GM23338 (cell line): ENCODE measurements at regions not wholly inside any gene's neighbourhood (a gene's known extent, or its start where the extent isn't known, plus 50 kb on each side); places are given as distances from the start of the nearest gene placed in this dataset.

Source experiments
- ATAC-seq: fragments of 200-7000 bp; cut with Tn5 transposase; 3 replicates; pipeline ENCODE4 v1.9.1; 2020
- DNase-seq: peaks from one replicate; pipeline ENCODE4 v3.0.0-alpha.2; 2015; ENCODE audit warnings: low spot score
- H2AFZ ChIP-seq: fragments of 200-600 bp; sonication (generic); 2 replicates; pipeline ENCODE4 v1.8.0; 2016; ENCODE audit warnings: antibody characterized with exemption, mild to moderate bottlenecking, moderate library complexity
- H3F3A ChIP-seq: fragments of 200-600 bp; sonication (generic); replicated peaks from 2 replicates; pipeline ENCODE4 v1.8.0; 2017; ENCODE audit warnings: antibody characterized with exemption, mixed run types, low read depth
- H3K27ac ChIP-seq: fragments of 200-600 bp; sonication (generic); 2 replicates; pipeline ENCODE4 v1.6.1; 2016; ENCODE audit warnings: low read depth
- H3K27me3 ChIP-seq: fragments of 200-600 bp; sonication (generic); 2 replicates; pipeline ENCODE4 v1.8.0; 2016; ENCODE audit warnings: mild to moderate bottlenecking, mixed run types, moderate library complexity; ENCODE audit not compliant: insufficient read depth
- H3K36me3 ChIP-seq: fragments of 200-600 bp; sonication (generic); 2 replicates; pipeline ENCODE4 v1.8.0; 2016; ENCODE audit warnings: mild to moderate bottlenecking; ENCODE audit not compliant: insufficient read depth
- H3K4me1 ChIP-seq: fragments of 200-600 bp; sonication (generic); 2 replicates; pipeline ENCODE4 v1.8.0; 2016; ENCODE audit warnings: mild to moderate bottlenecking, moderate library complexity; ENCODE audit not compliant: insufficient read depth
- H3K4me2 ChIP-seq: fragments of 200-600 bp; sonication (generic); 2 replicates; pipeline ENCODE4 v1.7.1; 2017; ENCODE audit warnings: mixed run types
- H3K4me3 ChIP-seq: fragments of 200-600 bp; sonication (generic); 2 replicates; pipeline ENCODE4 v1.6.1; 2016; ENCODE audit warnings: mixed run types
- H3K79me2 ChIP-seq: fragments of 200-600 bp; sonication (generic); replicated peaks from 2 replicates; pipeline ENCODE4 v1.8.0; 2017; ENCODE audit warnings: mild to moderate bottlenecking; ENCODE audit not compliant: insufficient read depth
- H3K9me2 ChIP-seq: fragments of 200-600 bp; sonication (generic); 2 replicates; pipeline ENCODE4 v1.8.0; 2017; ENCODE audit not compliant: insufficient read depth
- H4K20me1 ChIP-seq: fragments of 200-600 bp; sonication (generic); replicated peaks from 2 replicates; pipeline ENCODE4 v1.8.0; 2017; ENCODE audit warnings: mild to moderate bottlenecking; ENCODE audit not compliant: insufficient read depth
- H3K27ac Mint-ChIP-seq: 2 replicates; pipeline ENCODE4 v1.8.0; 2020; ENCODE audit warnings: inconsistent platforms, mild to moderate bottlenecking, moderate library complexity, mixed read lengths
- H3K27me3 Mint-ChIP-seq: 3 replicates; pipeline ENCODE4 v1.8.0; 2022; ENCODE audit warnings: low read depth, mild to moderate bottlenecking, moderate library complexity, mixed read lengths, inconsistent platforms; ENCODE audit not compliant: insufficient read depth, poor library complexity
- H3K36me3 Mint-ChIP-seq: 3 replicates; pipeline ENCODE4 v1.8.0; 2021; ENCODE audit warnings: low read depth, mild to moderate bottlenecking, inconsistent platforms, moderate library complexity, mixed read lengths
- H3K4me1 Mint-ChIP-seq: 3 replicates; pipeline ENCODE4 v1.8.0; 2020; ENCODE audit warnings: mild to moderate bottlenecking, inconsistent platforms, mixed read lengths
- H3K4me3 Mint-ChIP-seq: 3 replicates; pipeline ENCODE4 v1.8.0; 2021; ENCODE audit warnings: moderate library complexity, mild to moderate bottlenecking, inconsistent platforms, mixed read lengths
- H3K9me3 Mint-ChIP-seq: 3 replicates; pipeline ENCODE4 v1.8.0; 2020; ENCODE audit warnings: moderate library complexity, mild to moderate bottlenecking, inconsistent platforms, mixed read lengths
- CREB1 ChIP-seq: fragments of 250-450 bp; sonication (Bioruptor Pico); IDR thresholded peaks from 2 replicates; pipeline ENCODE4 v1.5.0; 2020; ENCODE audit warnings: low read depth, mild to moderate bottlenecking, moderate library complexity
- EZH2 ChIP-seq: fragments of 200-600 bp; sonication (generic); IDR thresholded peaks from one replicate; pipeline ENCODE4 v1.8.0; 2017; ENCODE audit warnings: antibody characterized with exemption, mild to moderate bottlenecking, low read depth; ENCODE audit not compliant: unreplicated experiment
- EZH2phosphoT487 ChIP-seq: fragments of 200-600 bp; sonication (generic); IDR thresholded peaks from one replicate; pipeline ENCODE4 v1.8.1; 2018; ENCODE audit warnings: antibody characterized with exemption; ENCODE audit not compliant: unreplicated experiment
- JUNB ChIP-seq: IDR thresholded peaks from one replicate; pipeline ENCODE4 v1.6.1; 2016; ENCODE audit warnings: antibody characterized with exemption; ENCODE audit not compliant: unreplicated experiment
- NANOG ChIP-seq: IDR thresholded peaks from 2 replicates; pipeline ENCODE4 v1.6.1; 2016; ENCODE audit warnings: antibody characterized with exemption, borderline replicate concordance
- POLR2AphosphoS5 ChIP-seq: IDR thresholded peaks from 2 replicates; pipeline ENCODE4 v1.6.1; 2016; ENCODE audit warnings: antibody characterized with exemption, low read depth
- STAT1 ChIP-seq: IDR thresholded peaks from one replicate; pipeline ENCODE4 v1.6.1; 2016; ENCODE audit warnings: antibody characterized with exemption; ENCODE audit not compliant: unreplicated experiment
- ZNF114 ChIP-seq: fragments of 250-450 bp; sonication (Bioruptor Pico); IDR thresholded peaks from 2 replicates; pipeline ENCODE4 v1.5.0; 2020; ENCODE audit warnings: mild to moderate bottlenecking, moderate library complexity
- ZNF331 ChIP-seq: fragments of 250-450 bp; sonication (Bioruptor Pico); IDR thresholded peaks from 2 replicates; pipeline ENCODE4 v1.5.0; 2020; ENCODE audit warnings: low read depth, mild to moderate bottlenecking, moderate library complexity
- TF ChIP-seq, protein P1 (sequence below), 2 experiments: fragments of 200-600 bp in 1 of 2; sonication (generic) in 1 of 2; conservative IDR thresholded peaks; 2 replicates each; pipeline versions ENCODE4 v1.5.1 to v1.6.1; 2016 to 2017; ENCODE audit warnings: antibody characterized with exemption in 2 of 2, low read depth in 2 of 2, mild to moderate bottlenecking in 2 of 2, moderate library complexity in 1 of 2
- TF ChIP-seq, protein P2 (sequence below): IDR thresholded peaks from one replicate; pipeline ENCODE4 v1.6.1; 2018; ENCODE audit warnings: antibody characterized with exemption; ENCODE audit not compliant: unreplicated experiment
- TF ChIP-seq, protein P3 (sequence below): fragments of 250-450 bp; sonication (Bioruptor Pico); IDR thresholded peaks from 2 replicates; pipeline ENCODE4 v1.5.0; 2020; ENCODE audit warnings: mild to moderate bottlenecking, moderate library complexity
- TF ChIP-seq, protein P4 (sequence below): IDR thresholded peaks from 2 replicates; pipeline ENCODE4 v1.6.1; 2016; ENCODE audit warnings: antibody characterized with exemption

DNA sequence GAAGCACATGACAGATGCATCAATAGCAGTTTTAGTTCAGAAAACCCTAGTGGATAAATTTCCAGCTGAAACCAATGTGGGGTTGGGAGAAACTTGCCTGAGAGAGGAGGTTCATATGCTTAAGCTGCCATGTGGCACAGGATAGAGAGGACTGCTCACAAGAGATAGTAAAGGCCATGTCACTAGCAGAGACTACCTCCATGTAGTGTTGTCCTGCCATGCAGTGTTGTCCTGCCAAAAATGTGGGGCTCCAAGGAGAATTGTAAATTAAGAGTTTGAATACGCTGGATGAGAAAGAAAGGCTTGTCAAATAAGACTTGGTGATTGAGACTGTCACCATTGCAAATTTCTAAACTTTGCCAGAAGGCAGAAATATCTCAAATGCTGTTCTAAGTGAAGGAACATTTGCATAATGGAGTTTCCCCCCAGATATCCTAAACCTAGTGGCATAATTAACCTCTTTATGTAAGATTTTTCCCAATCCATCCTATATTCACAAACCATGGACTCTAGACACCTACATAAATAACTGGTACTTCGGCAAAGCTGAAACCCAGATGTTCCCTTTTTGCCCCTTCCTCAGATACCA, 938.3 kb upstream of the ALCAM start:
- H3K79me2 ChIP-seq: no peaks in the 10 kb centered on the region
- no peak for ATAC-seq
- peaks cover 3% of the 10 kb centered on the region; the same call in 2 of the 3 replicates for H3K36me3 Mint-ChIP-seq

More for the DNA sequence above, 938.3 kb upstream of the ALCAM start:
- Histone ChIP-seq H3K9me2 (no peaks in the 10 kb centered on the region), H3K4me3 (no peak overlapping the region), H3F3A (no peaks in the 10 kb centered on the region), H3K4me1 (no peaks in the 10 kb centered on the region), H3K27ac (no peak overlapping the region), H3K4me2 (no peak overlapping the region), H4K20me1 (no peaks in the 10 kb centered on the region), H3K36me3 (no peaks in the 10 kb centered on the region), H3K27me3 (no peaks in the 10 kb centered on the region), H2AFZ (peak overlapping the region; percentile 33; the same call in 1 of the 2 replicates)
- peaks cover 3% of the 10 kb centered on the region; the same call in 1 of the 3 replicates for H3K4me1 Mint-ChIP-seq
- no peaks in the 10 kb centered on the region; the same call in 2 of the 3 replicates for H3K9me3 Mint-ChIP-seq
- H3K4me3 Mint-ChIP-seq: no peak overlapping the region
- DNase-seq: no peak
- H3K27me3 Mint-ChIP-seq: no peaks in the 10 kb centered on the region
- H3K27ac Mint-ChIP-seq: no peak overlapping the region
- TF ChIP-seq EZH2phosphoT487 (no peak), EZH2 (no peak), STAT1 (no peak), JUNB (no peak), NANOG (no peak), ZNF331 (CRISPR knock-in tag) (no peak), CREB1 (CRISPR knock-in tag) (no peak), ZNF114 (CRISPR knock-in tag) (no peak), POLR2AphosphoS5 (no peak)
- TF ChIP-seq, protein P1, sequence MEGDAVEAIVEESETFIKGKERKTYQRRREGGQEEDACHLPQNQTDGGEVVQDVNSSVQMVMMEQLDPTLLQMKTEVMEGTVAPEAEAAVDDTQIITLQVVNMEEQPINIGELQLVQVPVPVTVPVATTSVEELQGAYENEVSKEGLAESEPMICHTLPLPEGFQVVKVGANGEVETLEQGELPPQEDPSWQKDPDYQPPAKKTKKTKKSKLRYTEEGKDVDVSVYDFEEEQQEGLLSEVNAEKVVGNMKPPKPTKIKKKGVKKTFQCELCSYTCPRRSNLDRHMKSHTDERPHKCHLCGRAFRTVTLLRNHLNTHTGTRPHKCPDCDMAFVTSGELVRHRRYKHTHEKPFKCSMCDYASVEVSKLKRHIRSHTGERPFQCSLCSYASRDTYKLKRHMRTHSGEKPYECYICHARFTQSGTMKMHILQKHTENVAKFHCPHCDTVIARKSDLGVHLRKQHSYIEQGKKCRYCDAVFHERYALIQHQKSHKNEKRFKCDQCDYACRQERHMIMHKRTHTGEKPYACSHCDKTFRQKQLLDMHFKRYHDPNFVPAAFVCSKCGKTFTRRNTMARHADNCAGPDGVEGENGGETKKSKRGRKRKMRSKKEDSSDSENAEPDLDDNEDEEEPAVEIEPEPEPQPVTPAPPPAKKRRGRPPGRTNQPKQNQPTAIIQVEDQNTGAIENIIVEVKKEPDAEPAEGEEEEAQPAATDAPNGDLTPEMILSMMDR (conservative IDR thresholded peaks at IDR 0.05; ENCODE audit: low read depth in 2 of 2): no peak
- TF ChIP-seq, protein P2, sequence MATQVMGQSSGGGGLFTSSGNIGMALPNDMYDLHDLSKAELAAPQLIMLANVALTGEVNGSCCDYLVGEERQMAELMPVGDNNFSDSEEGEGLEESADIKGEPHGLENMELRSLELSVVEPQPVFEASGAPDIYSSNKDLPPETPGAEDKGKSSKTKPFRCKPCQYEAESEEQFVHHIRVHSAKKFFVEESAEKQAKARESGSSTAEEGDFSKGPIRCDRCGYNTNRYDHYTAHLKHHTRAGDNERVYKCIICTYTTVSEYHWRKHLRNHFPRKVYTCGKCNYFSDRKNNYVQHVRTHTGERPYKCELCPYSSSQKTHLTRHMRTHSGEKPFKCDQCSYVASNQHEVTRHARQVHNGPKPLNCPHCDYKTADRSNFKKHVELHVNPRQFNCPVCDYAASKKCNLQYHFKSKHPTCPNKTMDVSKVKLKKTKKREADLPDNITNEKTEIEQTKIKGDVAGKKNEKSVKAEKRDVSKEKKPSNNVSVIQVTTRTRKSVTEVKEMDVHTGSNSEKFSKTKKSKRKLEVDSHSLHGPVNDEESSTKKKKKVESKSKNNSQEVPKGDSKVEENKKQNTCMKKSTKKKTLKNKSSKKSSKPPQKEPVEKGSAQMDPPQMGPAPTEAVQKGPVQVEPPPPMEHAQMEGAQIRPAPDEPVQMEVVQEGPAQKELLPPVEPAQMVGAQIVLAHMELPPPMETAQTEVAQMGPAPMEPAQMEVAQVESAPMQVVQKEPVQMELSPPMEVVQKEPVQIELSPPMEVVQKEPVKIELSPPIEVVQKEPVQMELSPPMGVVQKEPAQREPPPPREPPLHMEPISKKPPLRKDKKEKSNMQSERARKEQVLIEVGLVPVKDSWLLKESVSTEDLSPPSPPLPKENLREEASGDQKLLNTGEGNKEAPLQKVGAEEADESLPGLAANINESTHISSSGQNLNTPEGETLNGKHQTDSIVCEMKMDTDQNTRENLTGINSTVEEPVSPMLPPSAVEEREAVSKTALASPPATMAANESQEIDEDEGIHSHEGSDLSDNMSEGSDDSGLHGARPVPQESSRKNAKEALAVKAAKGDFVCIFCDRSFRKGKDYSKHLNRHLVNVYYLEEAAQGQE: no peak
- TF ChIP-seq, protein P3, sequence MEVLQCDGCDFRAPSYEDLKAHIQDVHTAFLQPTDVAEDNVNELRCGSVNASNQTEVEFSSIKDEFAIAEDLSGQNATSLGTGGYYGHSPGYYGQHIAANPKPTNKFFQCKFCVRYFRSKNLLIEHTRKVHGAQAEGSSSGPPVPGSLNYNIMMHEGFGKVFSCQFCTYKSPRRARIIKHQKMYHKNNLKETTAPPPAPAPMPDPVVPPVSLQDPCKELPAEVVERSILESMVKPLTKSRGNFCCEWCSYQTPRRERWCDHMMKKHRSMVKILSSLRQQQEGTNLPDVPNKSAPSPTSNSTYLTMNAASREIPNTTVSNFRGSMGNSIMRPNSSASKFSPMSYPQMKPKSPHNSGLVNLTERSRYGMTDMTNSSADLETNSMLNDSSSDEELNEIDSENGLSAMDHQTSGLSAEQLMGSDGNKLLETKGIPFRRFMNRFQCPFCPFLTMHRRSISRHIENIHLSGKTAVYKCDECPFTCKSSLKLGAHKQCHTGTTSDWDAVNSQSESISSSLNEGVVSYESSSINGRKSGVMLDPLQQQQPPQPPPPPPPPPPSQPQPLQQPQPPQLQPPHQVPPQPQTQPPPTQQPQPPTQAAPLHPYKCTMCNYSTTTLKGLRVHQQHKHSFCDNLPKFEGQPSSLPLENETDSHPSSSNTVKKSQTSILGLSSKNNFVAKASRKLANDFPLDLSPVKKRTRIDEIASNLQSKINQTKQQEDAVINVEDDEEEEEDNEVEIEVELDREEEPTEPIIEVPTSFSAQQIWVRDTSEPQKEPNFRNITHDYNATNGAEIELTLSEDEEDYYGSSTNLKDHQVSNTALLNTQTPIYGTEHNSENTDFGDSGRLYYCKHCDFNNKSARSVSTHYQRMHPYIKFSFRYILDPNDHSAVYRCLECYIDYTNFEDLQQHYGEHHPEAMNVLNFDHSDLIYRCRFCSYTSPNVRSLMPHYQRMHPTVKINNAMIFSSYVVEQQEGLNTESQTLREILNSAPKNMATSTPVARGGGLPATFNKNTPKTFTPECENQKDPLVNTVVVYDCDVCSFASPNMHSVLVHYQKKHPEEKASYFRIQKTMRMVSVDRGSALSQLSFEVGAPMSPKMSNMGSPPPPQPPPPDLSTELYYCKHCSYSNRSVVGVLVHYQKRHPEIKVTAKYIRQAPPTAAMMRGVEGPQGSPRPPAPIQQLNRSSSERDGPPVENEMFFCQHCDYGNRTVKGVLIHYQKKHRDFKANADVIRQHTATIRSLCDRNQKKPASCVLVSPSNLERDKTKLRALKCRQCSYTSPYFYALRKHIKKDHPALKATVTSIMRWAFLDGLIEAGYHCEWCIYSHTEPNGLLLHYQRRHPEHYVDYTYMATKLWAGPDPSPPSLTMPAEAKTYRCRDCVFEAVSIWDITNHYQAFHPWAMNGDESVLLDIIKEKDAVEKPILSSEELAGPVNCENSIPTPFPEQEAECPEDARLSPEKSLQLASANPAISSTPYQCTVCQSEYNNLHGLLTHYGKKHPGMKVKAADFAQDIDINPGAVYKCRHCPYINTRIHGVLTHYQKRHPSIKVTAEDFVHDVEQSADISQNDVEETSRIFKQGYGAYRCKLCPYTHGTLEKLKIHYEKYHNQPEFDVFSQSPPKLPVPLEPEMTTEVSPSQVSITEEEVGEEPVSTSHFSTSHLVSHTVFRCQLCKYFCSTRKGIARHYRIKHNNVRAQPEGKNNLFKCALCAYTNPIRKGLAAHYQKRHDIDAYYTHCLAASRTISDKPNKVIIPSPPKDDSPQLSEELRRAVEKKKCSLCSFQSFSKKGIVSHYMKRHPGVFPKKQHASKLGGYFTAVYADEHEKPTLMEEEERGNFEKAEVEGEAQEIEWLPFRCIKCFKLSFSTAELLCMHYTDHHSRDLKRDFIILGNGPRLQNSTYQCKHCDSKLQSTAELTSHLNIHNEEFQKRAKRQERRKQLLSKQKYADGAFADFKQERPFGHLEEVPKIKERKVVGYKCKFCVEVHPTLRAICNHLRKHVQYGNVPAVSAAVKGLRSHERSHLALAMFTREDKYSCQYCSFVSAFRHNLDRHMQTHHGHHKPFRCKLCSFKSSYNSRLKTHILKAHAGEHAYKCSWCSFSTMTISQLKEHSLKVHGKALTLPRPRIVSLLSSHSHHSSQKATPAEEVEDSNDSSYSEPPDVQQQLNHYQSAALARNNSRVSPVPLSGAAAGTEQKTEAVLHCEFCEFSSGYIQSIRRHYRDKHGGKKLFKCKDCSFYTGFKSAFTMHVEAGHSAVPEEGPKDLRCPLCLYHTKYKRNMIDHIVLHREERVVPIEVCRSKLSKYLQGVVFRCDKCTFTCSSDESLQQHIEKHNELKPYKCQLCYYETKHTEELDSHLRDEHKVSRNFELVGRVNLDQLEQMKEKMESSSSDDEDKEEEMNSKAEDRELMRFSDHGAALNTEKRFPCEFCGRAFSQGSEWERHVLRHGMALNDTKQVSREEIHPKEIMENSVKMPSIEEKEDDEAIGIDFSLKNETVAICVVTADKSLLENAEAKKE (CRISPR knock-in tag): no peak
- TF ChIP-seq, protein P4, sequence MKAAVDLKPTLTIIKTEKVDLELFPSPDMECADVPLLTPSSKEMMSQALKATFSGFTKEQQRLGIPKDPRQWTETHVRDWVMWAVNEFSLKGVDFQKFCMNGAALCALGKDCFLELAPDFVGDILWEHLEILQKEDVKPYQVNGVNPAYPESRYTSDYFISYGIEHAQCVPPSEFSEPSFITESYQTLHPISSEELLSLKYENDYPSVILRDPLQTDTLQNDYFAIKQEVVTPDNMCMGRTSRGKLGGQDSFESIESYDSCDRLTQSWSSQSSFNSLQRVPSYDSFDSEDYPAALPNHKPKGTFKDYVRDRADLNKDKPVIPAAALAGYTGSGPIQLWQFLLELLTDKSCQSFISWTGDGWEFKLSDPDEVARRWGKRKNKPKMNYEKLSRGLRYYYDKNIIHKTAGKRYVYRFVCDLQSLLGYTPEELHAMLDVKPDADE: no peak
